PC-3 (cell line): ENCODE measurements at regions not wholly inside any gene's neighbourhood (a gene's known extent, or its start where the extent isn't known, plus 50 kb on each side); places are given as distances from the start of the nearest gene placed in this dataset.

Experiments used
- ATAC-seq: fragments of 200-7000 bp; cut with Tn5 transposase; 2 replicates; pipeline ENCODE4 v1.9.1; 2020; ENCODE audit warnings: mild to moderate bottlenecking, moderate library complexity
- BruUV-seq: library from RNA; stranded (reverse); fragments of 400-500 nt; replicated peaks from 2 replicates; lab custom pipeline; 2021; lab: Mats Ljungman, UMichigan
- CTCF ChIA-PET: fragments of 300-600 bp; sonication (Branson Sonifier 250); formaldehyde crosslinking; loops from one replicate; lab custom pipeline; 2022; ENCODE audit warnings: antibody characterized with exemption; lab: Charles Lee
- POLR2A ChIA-PET: fragments of 300-600 bp; sonication (Branson Sonifier 250); formaldehyde crosslinking; loops from one replicate; lab custom pipeline; 2022; ENCODE audit warnings: antibody characterized with exemption; ENCODE audit not compliant: unreplicated experiment; lab: Charles Lee
- DNase-seq: peaks from one replicate; pipeline ENCODE4 v3.0.0-alpha.2; 2015
- H2AFZ ChIP-seq: fragments of 300-600 bp; sonication (generic); 2 replicates; pipeline ENCODE4 v1.6.0; 2016; ENCODE audit warnings: antibody characterized with exemption, low read length
- H3F3A ChIP-seq: fragments of 300-600 bp; sonication (generic); one replicate; pipeline ENCODE4 v1.6.0; 2017; ENCODE audit warnings: antibody characterized with exemption, low read length, control low read depth, mild to moderate bottlenecking; ENCODE audit not compliant: unreplicated experiment
- H3K27ac ChIP-seq: fragments of 300-600 bp; sonication (generic); 2 replicates; pipeline ENCODE4 v1.5.1; 2016; ENCODE audit warnings: mild to moderate bottlenecking, low read length
- H3K27me3 ChIP-seq: fragments of 300-600 bp; sonication (generic); 2 replicates; pipeline ENCODE4 v1.6.1; 2016; ENCODE audit warnings: low read length, mixed read lengths
- H3K36me3 ChIP-seq: fragments of 300-600 bp; sonication (generic); 2 replicates; pipeline ENCODE4 v1.6.1; 2016; ENCODE audit warnings: low read depth, mixed run types, low read length, mixed read lengths
- H3K4me1 ChIP-seq: fragments of 300-600 bp; sonication (generic); 2 replicates; pipeline ENCODE4 v1.5.1; 2016; ENCODE audit warnings: low read length; ENCODE audit not compliant: insufficient read depth
- H3K4me2 ChIP-seq: fragments of 300-600 bp; sonication (generic); 2 replicates; pipeline ENCODE4 v1.6.0; 2016; ENCODE audit warnings: low read length
- H3K4me3 ChIP-seq: fragments of 300-600 bp; sonication (generic); 2 replicates; pipeline ENCODE4 v1.5.1; 2016; ENCODE audit warnings: mild to moderate bottlenecking, low read length, mixed read lengths
- H3K79me2 ChIP-seq: fragments of 300-600 bp; sonication (generic); 2 replicates; pipeline ENCODE4 v1.6.1; 2017; ENCODE audit warnings: low read length, mixed read lengths
- H3K9ac ChIP-seq: fragments of 300-600 bp; sonication (generic); 2 replicates; pipeline ENCODE4 v1.6.0; 2016; ENCODE audit warnings: mild to moderate bottlenecking, low read length
- H3K9me2 ChIP-seq: fragments of 300-600 bp; sonication (generic); replicated peaks from 2 replicates; pipeline ENCODE4 v1.6.1; 2016; ENCODE audit warnings: mixed run types, low read length, mixed read lengths
- H3K9me3 ChIP-seq: fragments of 300-600 bp; sonication (generic); 2 replicates; pipeline ENCODE4 v1.6.1; 2016; ENCODE audit warnings: low read length, mixed read lengths
- H4K20me1 ChIP-seq: fragments of 300-600 bp; sonication (generic); 2 replicates; pipeline ENCODE4 v1.6.1; 2016; ENCODE audit warnings: low read length, mixed read lengths
- EZH2 ChIP-seq: fragments of 300-600 bp; sonication (generic); IDR thresholded peaks from one replicate; pipeline ENCODE4 v1.6.1; 2017; ENCODE audit warnings: antibody characterized with exemption, mild to moderate bottlenecking, low read length; ENCODE audit not compliant: unreplicated experiment
- EZH2phosphoT487 ChIP-seq: fragments of 300-600 bp; sonication (generic); IDR thresholded peaks from 2 replicates; pipeline ENCODE4 v1.6.1; 2018; ENCODE audit warnings: mild to moderate bottlenecking, antibody characterized with exemption, low read length, borderline replicate concordance
- intact Hi-C: fragments of 100-400 bp; cut with micrococcal nuclease; formaldehyde crosslinking; loops from 2 replicates; pipeline ENCODE4 v1.9.0; 2023
- TF ChIP-seq, protein P1 (sequence below): fragments of 300-600 bp; sonication (generic); conservative IDR thresholded peaks from 2 replicates; pipeline ENCODE4 v1.5.1; 2017; ENCODE audit warnings: antibody characterized with exemption, low read depth, mild to moderate bottlenecking, low read length

DNA sequence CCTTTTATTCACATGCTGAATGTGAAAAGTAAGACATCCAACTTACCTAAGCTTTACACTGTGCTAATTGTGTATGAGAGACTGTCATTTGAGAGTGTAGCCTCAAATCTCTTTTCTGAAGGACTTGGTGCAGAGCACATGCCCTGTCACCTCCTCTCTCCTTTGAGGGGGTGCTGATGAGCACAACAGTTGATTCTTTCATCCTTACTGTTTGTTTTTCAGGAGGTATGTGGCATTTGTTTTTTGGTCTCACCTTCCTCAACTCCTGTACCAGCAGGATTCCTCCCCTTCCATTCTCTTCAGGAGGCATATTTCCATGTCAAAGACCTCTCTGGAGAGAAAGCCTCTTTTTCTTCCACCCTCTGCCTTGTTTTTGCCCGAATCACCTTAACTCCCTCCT, 252.6 kb upstream of the CITED2 start:
- no peaks in the 10 kb centered on the region for H4K20me1 ChIP-seq
- ChIA-PET CTCF (no interaction called here), POLR2A (no interaction called here)
- no peak overlapping the region for H3K4me2 ChIP-seq
- H3K9me2 ChIP-seq, result no peaks in the 10 kb centered on the region
- H3K27me3 ChIP-seq, result no peaks in the 10 kb centered on the region
- H3F3A ChIP-seq, result no peaks in the 10 kb centered on the region
- H2AFZ ChIP-seq, result no peak overlapping the region
- no peaks in the 10 kb centered on the region for H3K79me2 ChIP-seq
- H3K9me3 ChIP-seq, result no peaks in the 10 kb centered on the region
- H3K27ac ChIP-seq, result no peak overlapping the region
- H3K4me3 ChIP-seq, result no peak overlapping the region
- no peak for DNase-seq
- intact Hi-C loops, result no loop called here
- H3K9ac ChIP-seq, result no peak overlapping the region
- no peak for ATAC-seq
- TF ChIP-seq EZH2phosphoT487, result no peak
- TF ChIP-seq, protein P1, sequence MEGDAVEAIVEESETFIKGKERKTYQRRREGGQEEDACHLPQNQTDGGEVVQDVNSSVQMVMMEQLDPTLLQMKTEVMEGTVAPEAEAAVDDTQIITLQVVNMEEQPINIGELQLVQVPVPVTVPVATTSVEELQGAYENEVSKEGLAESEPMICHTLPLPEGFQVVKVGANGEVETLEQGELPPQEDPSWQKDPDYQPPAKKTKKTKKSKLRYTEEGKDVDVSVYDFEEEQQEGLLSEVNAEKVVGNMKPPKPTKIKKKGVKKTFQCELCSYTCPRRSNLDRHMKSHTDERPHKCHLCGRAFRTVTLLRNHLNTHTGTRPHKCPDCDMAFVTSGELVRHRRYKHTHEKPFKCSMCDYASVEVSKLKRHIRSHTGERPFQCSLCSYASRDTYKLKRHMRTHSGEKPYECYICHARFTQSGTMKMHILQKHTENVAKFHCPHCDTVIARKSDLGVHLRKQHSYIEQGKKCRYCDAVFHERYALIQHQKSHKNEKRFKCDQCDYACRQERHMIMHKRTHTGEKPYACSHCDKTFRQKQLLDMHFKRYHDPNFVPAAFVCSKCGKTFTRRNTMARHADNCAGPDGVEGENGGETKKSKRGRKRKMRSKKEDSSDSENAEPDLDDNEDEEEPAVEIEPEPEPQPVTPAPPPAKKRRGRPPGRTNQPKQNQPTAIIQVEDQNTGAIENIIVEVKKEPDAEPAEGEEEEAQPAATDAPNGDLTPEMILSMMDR, result no peak
- no peak for TF ChIP-seq EZH2
- no peaks in the 10 kb centered on the region for H3K36me3 ChIP-seq
- H3K4me1 ChIP-seq, result no peaks in the 10 kb centered on the region
- BruUV-seq, result no TSS peak

DNA sequence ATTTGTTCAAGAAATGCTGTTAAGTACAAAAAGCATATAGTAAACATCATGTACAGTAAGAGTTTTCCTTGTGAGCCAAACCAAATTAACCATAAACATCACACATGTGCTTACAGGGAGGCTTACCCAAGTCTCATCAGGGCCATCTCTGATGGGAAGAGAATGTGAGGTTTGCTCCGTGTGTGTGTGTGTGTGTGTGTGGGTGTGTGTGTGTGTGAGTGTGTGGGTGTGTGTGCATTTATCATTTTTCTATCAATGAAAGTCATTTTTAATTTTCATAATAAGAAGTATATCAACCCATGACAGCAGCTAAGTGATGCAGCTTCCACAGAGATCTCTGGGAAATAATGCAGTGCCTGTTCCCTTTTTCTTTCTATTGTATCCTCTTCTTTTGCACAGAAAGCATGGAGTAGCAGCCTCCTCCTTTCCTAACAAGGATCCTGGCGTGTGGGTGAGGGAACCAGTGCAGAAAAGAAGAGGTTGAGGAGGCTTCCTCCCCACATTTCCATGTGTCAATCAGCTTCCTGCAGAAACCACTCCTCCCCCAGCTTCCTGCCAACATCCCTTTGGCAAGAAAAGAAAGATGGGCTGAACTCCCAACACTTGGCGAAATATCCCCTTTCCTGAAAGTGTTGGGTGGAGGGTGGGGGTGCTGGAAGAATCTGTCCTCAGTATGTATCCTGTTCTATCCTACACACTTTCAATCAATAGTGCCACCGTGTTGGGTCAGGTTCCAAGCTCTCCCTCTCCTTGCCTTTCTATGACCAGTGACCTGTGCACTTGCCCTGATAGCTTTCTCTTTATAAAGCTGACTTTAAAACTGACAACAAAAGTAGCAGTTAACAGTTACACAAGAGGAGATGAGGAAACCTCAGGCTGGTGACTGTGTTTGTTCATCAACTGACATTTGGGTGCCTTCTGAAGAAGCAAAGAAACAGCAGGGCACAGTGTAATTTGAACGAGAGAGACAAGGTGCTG, 251.8 kb upstream of the CITED2 start:
- POLR2A ChIA-PET, result no interaction called here
- intact Hi-C loops, result no loop called here
- no peak for ATAC-seq
- no peaks in the 10 kb centered on the region for H3K4me1 ChIP-seq
- no peaks in the 10 kb centered on the region for H3K9me3 ChIP-seq
- no peaks in the 10 kb centered on the region for H3K9me2 ChIP-seq
- no peak overlapping the region for H3K4me3 ChIP-seq
- H3K27me3 ChIP-seq, result no peaks in the 10 kb centered on the region
- no peak overlapping the region for H3K9ac ChIP-seq
- no peaks in the 10 kb centered on the region for H3F3A ChIP-seq
- H3K27ac ChIP-seq, result no peak overlapping the region
- no peak for DNase-seq
- no TSS peak for BruUV-seq
- H3K79me2 ChIP-seq, result no peaks in the 10 kb centered on the region
- H4K20me1 ChIP-seq, result no peaks in the 10 kb centered on the region
- H2AFZ ChIP-seq, result no peak overlapping the region
- H3K36me3 ChIP-seq, result no peaks in the 10 kb centered on the region
- no peak for TF ChIP-seq EZH2phosphoT487
- no peak for TF ChIP-seq EZH2
- TF ChIP-seq, protein P1, result no peak
- no peak overlapping the region for H3K4me2 ChIP-seq
- CTCF ChIA-PET, result no interaction called here
